Keratinocyte (primary cell): ENCODE measurements at regions not wholly inside any gene's neighbourhood (a gene's known extent, or its start where the extent isn't known, plus 50 kb on each side); places are given as distances from the start of the nearest gene placed in this dataset.

ENCODE experiments used
- DNase-seq: peaks from one replicate; pipeline ENCODE4 v3.0.0-alpha.2; 2011; ENCODE audit warnings: low read depth, missing footprints, low spot score
- FAIRE-seq: peaks from 2 replicates; lab custom pipeline; 2011; peaks lifted over from hg19 to GRCh38; lab: Jason Lieb, UNC
- H2AFZ ChIP-seq: 2 replicates; pipeline ENCODE4 v1.6.0; 2012; ENCODE audit warnings: low read length, control low read depth, inconsistent platforms; ENCODE audit not compliant: control insufficient read depth
- H3K27ac ChIP-seq: 2 replicates; pipeline ENCODE4 v1.5.1; 2011; ENCODE audit warnings: low read length; ENCODE audit not compliant: control insufficient read depth, insufficient read depth
- H3K27me3 ChIP-seq: 3 replicates; pipeline ENCODE4 v1.6.0; 2011; ENCODE audit warnings: low read length; ENCODE audit not compliant: control insufficient read depth, insufficient read depth; ENCODE audit errors: extremely low read depth
- H3K36me3 ChIP-seq, 2 experiments: 2 replicates in 1 of 2; 3 replicates in 1 of 2; pipeline ENCODE4 v1.5.1; 2011; ENCODE audit warnings: low read length in 2 of 2, mild to moderate bottlenecking in 1 of 2; ENCODE audit not compliant: control insufficient read depth in 2 of 2, insufficient read depth in 2 of 2; ENCODE audit errors: extremely low read depth in 1 of 2
- H3K4me1 ChIP-seq: 3 replicates; pipeline ENCODE4 v1.5.1; 2011; ENCODE audit warnings: low read length; ENCODE audit not compliant: control insufficient read depth, insufficient read depth; ENCODE audit errors: extremely low read depth
- H3K4me2 ChIP-seq: 3 replicates; pipeline ENCODE4 v1.6.0; 2011; ENCODE audit warnings: low read depth, low read length; ENCODE audit not compliant: control insufficient read depth, insufficient read depth; ENCODE audit errors: extremely low read depth
- H3K4me3 ChIP-seq, 3 experiments: fragments of 200-600 bp in 1 of 3; sonication (generic) in 1 of 3; 2 replicates in 2 of 3; 3 replicates in 1 of 3; pipeline ENCODE4 v1.5.1; 2011 to 2016; ENCODE audit warnings: low read length in 3 of 3, mild to moderate bottlenecking in 3 of 3, control low read depth in 2 of 3, inconsistent platforms in 1 of 3, low read depth in 1 of 3, mixed read lengths in 1 of 3, mixed run types in 1 of 3, moderate library complexity in 1 of 3; ENCODE audit not compliant: control insufficient read depth in 2 of 3, insufficient read depth in 2 of 3; ENCODE audit errors: extremely low read depth in 1 of 3
- H3K79me2 ChIP-seq: 2 replicates; pipeline ENCODE4 v1.6.0; 2012; ENCODE audit warnings: low read length; ENCODE audit not compliant: control insufficient read depth, insufficient read depth
- H3K9ac ChIP-seq: 3 replicates; pipeline ENCODE4 v1.6.0; 2011; ENCODE audit warnings: low read length; ENCODE audit not compliant: control insufficient read depth, insufficient read depth; ENCODE audit errors: extremely low read depth
- H3K9me1 ChIP-seq: 3 replicates; pipeline ENCODE4 v1.6.0; 2011; ENCODE audit warnings: low read length; ENCODE audit not compliant: control insufficient read depth, insufficient read depth; ENCODE audit errors: extremely low read depth
- H3K9me3 ChIP-seq: 2 replicates; pipeline ENCODE4 v1.5.1; 2012; ENCODE audit warnings: low read depth, low read length; ENCODE audit not compliant: control insufficient read depth
- H4K20me1 ChIP-seq: 3 replicates; pipeline ENCODE4 v1.6.0; 2011; ENCODE audit warnings: low read length; ENCODE audit not compliant: control insufficient read depth, insufficient read depth; ENCODE audit errors: extremely low read depth
- CTCF ChIP-seq, 3 experiments: IDR thresholded peaks in 1 of 3; conservative IDR thresholded peaks in 1 of 3; optimal IDR thresholded peaks in 1 of 3; 2 replicates in 2 of 3; 3 replicates in 1 of 3; pipeline versions ENCODE3 to v1.5.1; 2011; ENCODE audit warnings: low read length in 3 of 3, mild to moderate bottlenecking in 3 of 3, moderate library complexity in 2 of 3, control low read depth in 1 of 3, inconsistent platforms in 1 of 3; ENCODE audit not compliant: insufficient read depth in 2 of 3; ENCODE audit errors: extremely low read depth in 1 of 3
- EZH2 ChIP-seq: IDR thresholded peaks from one replicate; pipeline ENCODE4 v1.6.1; 2012; ENCODE audit warnings: inconsistent platforms, mild to moderate bottlenecking, low read length, moderate library complexity
- dilution Hi-C: fragments of 300-500 bp; cut with MboI; formaldehyde crosslinking; loops from one replicate; pipeline ENCODE4 v1.7.0; 2020; ENCODE audit warnings: low sequenced_read_pairs; ENCODE audit not compliant: extremely low pct_ligation_motif_present

- no peak for TF ChIP-seq EZH2
- TF ChIP-seq CTCF (optimal IDR thresholded peaks at IDR 0.05 in 1 of 3, IDR thresholded peaks at IDR 0.05 in 1 of 3, conservative IDR thresholded peaks at IDR 0.05 in 1 of 3; ENCODE audit: extremely low read depth in 1 of 3, insufficient read depth in 2 of 3, low read length in 3 of 3), result no peak
- Histone ChIP-seq H3K4me3 (no peak overlapping the region), H3K4me1 (no peaks in the 10 kb centered on the region), H3K9ac (no peak overlapping the region), H3K9me3 (no peaks in the 10 kb centered on the region), H2AFZ (no peak overlapping the region), H4K20me1 (no peaks in the 10 kb centered on the region), H3K9me1 (no peaks in the 10 kb centered on the region), H3K4me2 (no peak overlapping the region), H3K36me3 (no peaks in the 10 kb centered on the region), H3K27ac (no peak overlapping the region), H3K79me2 (no peaks in the 10 kb centered on the region), H3K27me3 (no peaks in the 10 kb centered on the region)
- dilution Hi-C loops, result no loop called here
- no peak for FAIRE-seq
- no peak for DNase-seq
These were observed 257.8 kb upstream of the IPO5 start for GRCh38 chr13:97695684-97696083.

GRCh38 chr13:97696921-97697320 lies 256.6 kb upstream of the IPO5 start:
- Histone ChIP-seq H3K4me2 (no peak overlapping the region), H3K9me3 (no peaks in the 10 kb centered on the region), H3K9ac (no peak overlapping the region), H3K27me3 (no peaks in the 10 kb centered on the region), H3K79me2 (no peaks in the 10 kb centered on the region), H3K4me1 (no peaks in the 10 kb centered on the region), H4K20me1 (no peaks in the 10 kb centered on the region), H3K4me3 (no peak overlapping the region), H3K27ac (no peak overlapping the region), H3K36me3 (no peaks in the 10 kb centered on the region), H3K9me1 (no peaks in the 10 kb centered on the region), H2AFZ (no peak overlapping the region)
- dilution Hi-C loops, result no loop called here
- DNase-seq (no peak), FAIRE-seq (no peak)
- TF ChIP-seq EZH2, result no peak
- TF ChIP-seq CTCF (optimal IDR thresholded peaks at IDR 0.05 in 1 of 3, IDR thresholded peaks at IDR 0.05 in 1 of 3, conservative IDR thresholded peaks at IDR 0.05 in 1 of 3; ENCODE audit: extremely low read depth in 1 of 3, insufficient read depth in 2 of 3, low read length in 3 of 3), result no peak
